ENCODE measurements at regions not wholly inside any gene's neighbourhood (a gene's known extent, or its start where the extent isn't known, plus 50 kb on each side); places are given as distances from the start of the nearest gene placed in this dataset.
"Not testable (repeated sequence)": the region's sequence is repeated elsewhere in the genome, so short reads cannot be mapped to it uniquely, and the experiment has no call there.

GRCh38 chr2:125736306-125736705 lies 919.7 kb upstream of the GYPC start:
- no peak for DNase-seq

- no peak for DNase-seq
Observed at GRCh38 chr2:125745514-125745913, 910.4 kb upstream of the GYPC start.

GRCh38 chr2:125746321-125747164 lies 909.4 kb upstream of the GYPC start:
- no peak for DNase-seq

- DNase-seq: no peak
Observed at GRCh38 chr2:125747165-125747425, 908.9 kb upstream of the GYPC start.

GRCh38 chr2:125756431-125756830 lies 899.5 kb upstream of the GYPC start:
- DNase-seq: no peak

- DNase-seq: no peak
Observed at GRCh38 chr2:125796784-125797183, 859.2 kb upstream of the GYPC start.

- no peak for DNase-seq
Observed at GRCh38 chr2:125797192-125797591, 858.8 kb upstream of the GYPC start.

- DNase-seq: no peak
Observed at GRCh38 chr2:125822746-125823145, 833.2 kb upstream of the GYPC start.

- DNase-seq: not testable (repeated sequence)
Observed at GRCh38 chr2:125825781-125826180, 830.2 kb upstream of the GYPC start.

GRCh38 chr2:125837128-125837527 lies 818.8 kb upstream of the GYPC start:
- no peak for DNase-seq

- no peak for DNase-seq
Observed at GRCh38 chr2:125837611-125838010, 818.3 kb upstream of the GYPC start.

GRCh38 chr2:125839945-125840344 lies 816.0 kb upstream of the GYPC start:
- no peak for DNase-seq

- DNase-seq: no peak
Observed at GRCh38 chr2:125842041-125842440, 813.9 kb upstream of the GYPC start.

- DNase-seq: no peak
Observed at GRCh38 chr2:125850541-125850940, 805.4 kb upstream of the GYPC start.

- no peak for DNase-seq
Observed at GRCh38 chr2:125852364-125852763, 803.6 kb upstream of the GYPC start.

GRCh38 chr2:125853626-125854025 lies 802.3 kb upstream of the GYPC start:
- no peak for DNase-seq

- DNase-seq: no peak
Observed at GRCh38 chr2:125855204-125855603, 800.8 kb upstream of the GYPC start.

- no peak for DNase-seq
Observed at GRCh38 chr2:125857971-125858794, 797.8 kb upstream of the GYPC start.

GRCh38 chr2:125861461-125861860 lies 794.5 kb upstream of the GYPC start:
- no peak for DNase-seq

GRCh38 chr2:125867908-125868307 lies 788.0 kb upstream of the GYPC start:
- no peak for DNase-seq

GRCh38 chr2:125870264-125870663 lies 785.7 kb upstream of the GYPC start:
- DNase-seq: no peak

- no peak for DNase-seq
Observed at GRCh38 chr2:125870746-125871145, 785.2 kb upstream of the GYPC start.

GRCh38 chr2:125874564-125874963 lies 781.4 kb upstream of the GYPC start:
- DNase-seq: no peak

- no peak for DNase-seq
Observed at GRCh38 chr2:125885340-125885739, 770.6 kb upstream of the GYPC start.

Measured in activated effector memory CD4-positive, alpha-beta T cell treated with Interleukin-2 at 50 U/mL for 16 hours (primary cell).